Stomach (tissue), 8 donors: ENCODE measurements at regions not wholly inside any gene's neighbourhood (a gene's known extent, or its start where the extent isn't known, plus 50 kb on each side); places are given as distances from the start of the nearest gene placed in this dataset.

Experiments
- DNase-seq, 2 donors: peaks; one replicate each; pipeline versions ENCODE4 v3.0.0 to v3.0.0-alpha.2; 2013 to 2019
- H3K27ac ChIP-seq, 5 donors: fragments of 200-600 bp in 4 of 5; sonication (generic) in 4 of 5; one replicate each; pipeline ENCODE4 v1.5.1; 2013 to 2019; ENCODE audit warnings: mild to moderate bottlenecking in 1 of 5, moderate library complexity in 1 of 5
- H3K27me3 ChIP-seq, 3 donors: fragments of 200-600 bp; sonication (generic); one replicate each; pipeline ENCODE4 v1.5.1; 2017 to 2019; ENCODE audit warnings: mixed run types in 1 of 3
- H3K36me3 ChIP-seq, 4 donors: fragments of 200-600 bp; sonication (generic); 1 replicate in 3 of 4; 2 replicates in 1 of 4; pipeline ENCODE4 v1.5.1; 2016 to 2019
- H3K4me1 ChIP-seq, 4 donors: fragments of 200-600 bp; sonication (generic); one replicate each; pipeline ENCODE4 v1.5.1; 2016 to 2019
- H3K4me3 ChIP-seq, 4 donors: fragments of 200-600 bp; sonication (generic) in 3 of 4; one replicate each; pipeline ENCODE4 v1.5.1; 2016 to 2019; ENCODE audit warnings: mild to moderate bottlenecking in 1 of 4
- H3K9me3 ChIP-seq, 4 donors: fragments of 200-600 bp; sonication (generic); one replicate each; pipeline ENCODE4 v1.5.1; 2016 to 2019
- EP300 ChIP-seq: sonication (generic); formaldehyde crosslinking; IDR thresholded peaks from one replicate; pipeline ENCODE4 v1.6.1; 2017; ENCODE audit warnings: antibody characterized with exemption
- POLR2A ChIP-seq, 4 donors: fragments of 450-650 bp; IDR thresholded peaks; one replicate each; pipeline ENCODE4 v1.6.1; 2016; ENCODE audit warnings: antibody characterized with exemption in 4 of 4, control low read depth in 2 of 4, mild to moderate bottlenecking in 1 of 4, moderate library complexity in 1 of 4
- POLR2AphosphoS5 ChIP-seq, 3 donors: sonication (generic); formaldehyde crosslinking; IDR thresholded peaks; one replicate each; pipeline ENCODE4 v1.6.1; 2016; ENCODE audit warnings: antibody characterized with exemption in 3 of 3
- WGBS, 5 donors: extraction: QIAGEN DNeasy Blood & Tissue Kit in 3 of 5; methylation state at CpG; one replicate each; pipeline versions ENCODE4 v1.1.5 to v1.1.7; 2013 to 2018; 5-methylcytosine and 5-hydroxymethylcytosine counted together
- intact Hi-C: fragments of 100-400 bp; cut with DNase I; formaldehyde crosslinking; loops from one replicate; pipeline ENCODE4 v1.15.1; 2023; ENCODE audit warnings: low total_unique reads
- TF ChIP-seq, protein P1 (sequence below), 7 experiments: fragments of 450-650 bp in 4 of 7; fragments of 200-600 bp in 3 of 7; sonication (generic) in 3 of 7; IDR thresholded peaks; one replicate each; pipeline ENCODE4 v1.5.1; 2016 to 2019; ENCODE audit warnings: antibody characterized with exemption in 7 of 7, control low read depth in 2 of 7, mild to moderate bottlenecking in 1 of 7
- donor health status: healthy with polysubstance abuse.
- donor health status: Bipolar disorder and iron deficiency.
- donor health status: healthy.

GRCh38 chr10:64394744-64395143, 873.5 kb downstream of the REEP3 start:
- no peak for DNase-seq

DNA sequence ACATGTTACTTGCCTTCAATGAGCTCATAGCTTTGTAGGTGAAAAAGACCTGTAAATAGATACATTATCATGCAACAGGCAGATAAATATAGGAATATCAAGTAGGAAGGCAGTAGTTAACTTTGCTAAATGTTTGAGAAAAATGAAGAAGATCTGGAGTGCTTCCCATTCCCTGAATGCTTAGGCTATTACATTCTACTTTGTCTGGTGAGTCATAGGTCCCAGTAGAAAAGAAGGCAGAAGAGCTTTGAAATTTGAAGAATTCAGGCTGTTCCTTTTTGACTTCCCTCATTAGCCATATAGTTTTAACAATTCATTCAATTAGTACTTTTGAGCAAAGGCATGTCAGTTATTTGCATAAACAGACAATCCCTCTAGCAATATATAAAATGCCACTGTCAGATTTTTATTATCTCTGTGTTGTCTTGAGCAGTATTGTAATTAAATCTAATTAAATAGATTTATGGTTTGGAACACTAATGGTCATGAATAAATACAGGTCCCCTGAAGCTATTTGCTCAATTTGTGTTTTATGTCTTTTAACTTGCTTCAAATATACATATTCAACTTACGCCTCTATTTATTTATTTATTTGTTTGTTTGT, 875.0 kb downstream of the REEP3 start:
- WGBS, 5 donors = 84 to 93% (median 91%) methylated on average over 1 of the region's 1 CpG
- peak in 1 of 2 donors; percentile 60 for DNase-seq
- no peak overlapping the region for H3K27ac ChIP-seq
- no peaks in the 10 kb centered on the region for H3K4me1 ChIP-seq
- TF ChIP-seq POLR2AphosphoS5 (IDR thresholded peaks at IDR 0.05) (no peak), EP300 (no peak), POLR2A (IDR thresholded peaks at IDR 0.05) (no peak)
- TF ChIP-seq, protein P1, sequence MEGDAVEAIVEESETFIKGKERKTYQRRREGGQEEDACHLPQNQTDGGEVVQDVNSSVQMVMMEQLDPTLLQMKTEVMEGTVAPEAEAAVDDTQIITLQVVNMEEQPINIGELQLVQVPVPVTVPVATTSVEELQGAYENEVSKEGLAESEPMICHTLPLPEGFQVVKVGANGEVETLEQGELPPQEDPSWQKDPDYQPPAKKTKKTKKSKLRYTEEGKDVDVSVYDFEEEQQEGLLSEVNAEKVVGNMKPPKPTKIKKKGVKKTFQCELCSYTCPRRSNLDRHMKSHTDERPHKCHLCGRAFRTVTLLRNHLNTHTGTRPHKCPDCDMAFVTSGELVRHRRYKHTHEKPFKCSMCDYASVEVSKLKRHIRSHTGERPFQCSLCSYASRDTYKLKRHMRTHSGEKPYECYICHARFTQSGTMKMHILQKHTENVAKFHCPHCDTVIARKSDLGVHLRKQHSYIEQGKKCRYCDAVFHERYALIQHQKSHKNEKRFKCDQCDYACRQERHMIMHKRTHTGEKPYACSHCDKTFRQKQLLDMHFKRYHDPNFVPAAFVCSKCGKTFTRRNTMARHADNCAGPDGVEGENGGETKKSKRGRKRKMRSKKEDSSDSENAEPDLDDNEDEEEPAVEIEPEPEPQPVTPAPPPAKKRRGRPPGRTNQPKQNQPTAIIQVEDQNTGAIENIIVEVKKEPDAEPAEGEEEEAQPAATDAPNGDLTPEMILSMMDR (IDR thresholded peaks at IDR 0.05) = no peak
- no peaks in the 10 kb centered on the region for H3K27me3 ChIP-seq
- no peaks in the 10 kb centered on the region for H3K36me3 ChIP-seq
- H3K4me3 ChIP-seq = no peak overlapping the region
- H3K9me3 ChIP-seq = peaks cover 0 to 7% (median 0%) of the 10 kb centered on the region in 4 donors
- intact Hi-C loops = no loop called here

More at GRCh38 chr10:64394744-64395143, 873.5 kb downstream of the REEP3 start:
- Histone ChIP-seq H3K27me3 (no peaks in the 10 kb centered on the region), H3K4me3 (no peak overlapping the region), H3K9me3 (peaks cover 0 to 7% (median 0%) of the 10 kb centered on the region in 4 donors), H3K4me1 (no peaks in the 10 kb centered on the region), H3K36me3 (no peaks in the 10 kb centered on the region), H3K27ac (no peak overlapping the region)
- WGBS, 5 donors = 60 to 86% (median 73%) methylated on average over 1 of the region's 1 CpG
- intact Hi-C loops = no loop called here
- TF ChIP-seq, protein P1 (IDR thresholded peaks at IDR 0.05) = no peak
- TF ChIP-seq POLR2A (IDR thresholded peaks at IDR 0.05) = no peak
- no peak for TF ChIP-seq POLR2AphosphoS5 (IDR thresholded peaks at IDR 0.05)
- no peak for TF ChIP-seq EP300

- DNase-seq = no peak
- no peaks in the 10 kb centered on the region for H3K36me3 ChIP-seq
Measured at GRCh38 chr10:64397125-64397524, 875.9 kb downstream of the REEP3 start.

GRCh38 chr10:64408391-64409183, 887.4 kb downstream of the REEP3 start:
- Histone ChIP-seq H3K9me3 (no peaks in the 10 kb centered on the region), H3K27ac (no peak overlapping the region), H3K36me3 (no peaks in the 10 kb centered on the region), H3K27me3 (no peaks in the 10 kb centered on the region), H3K4me3 (no peak overlapping the region), H3K4me1 (no peaks in the 10 kb centered on the region)
- TF ChIP-seq POLR2A (IDR thresholded peaks at IDR 0.05) (no peak), EP300 (no peak), POLR2AphosphoS5 (IDR thresholded peaks at IDR 0.05) (no peak)
- TF ChIP-seq, protein P1 (IDR thresholded peaks at IDR 0.05) = no peak
- WGBS, 5 donors = 61 to 70% (median 66%) methylated on average over 3 of the region's 3 CpGs
- DNase-seq = no peak
- intact Hi-C loops = no loop called here

More at GRCh38 chr10:64397125-64397524, 875.9 kb downstream of the REEP3 start:
- intact Hi-C loops = no loop called here
- no peak for TF ChIP-seq POLR2AphosphoS5 (IDR thresholded peaks at IDR 0.05)
- no peak for TF ChIP-seq EP300
- TF ChIP-seq POLR2A (IDR thresholded peaks at IDR 0.05) = no peak
- TF ChIP-seq, protein P1 (IDR thresholded peaks at IDR 0.05) = no peak
- Histone ChIP-seq H3K9me3 (peaks cover 0 to 7% (median 0%) of the 10 kb centered on the region in 4 donors), H3K27ac (no peak overlapping the region), H3K27me3 (no peaks in the 10 kb centered on the region), H3K4me3 (no peak overlapping the region), H3K4me1 (no peaks in the 10 kb centered on the region)
- 81 to 92% (median 88%) methylated on average over 8 of the region's 8 CpGs for WGBS, 5 donors
